ENCODE measurements at regions not wholly inside any gene's neighbourhood (a gene's known extent, or its start where the extent isn't known, plus 50 kb on each side); places are given as distances from the start of the nearest gene placed in this dataset.

DNA sequence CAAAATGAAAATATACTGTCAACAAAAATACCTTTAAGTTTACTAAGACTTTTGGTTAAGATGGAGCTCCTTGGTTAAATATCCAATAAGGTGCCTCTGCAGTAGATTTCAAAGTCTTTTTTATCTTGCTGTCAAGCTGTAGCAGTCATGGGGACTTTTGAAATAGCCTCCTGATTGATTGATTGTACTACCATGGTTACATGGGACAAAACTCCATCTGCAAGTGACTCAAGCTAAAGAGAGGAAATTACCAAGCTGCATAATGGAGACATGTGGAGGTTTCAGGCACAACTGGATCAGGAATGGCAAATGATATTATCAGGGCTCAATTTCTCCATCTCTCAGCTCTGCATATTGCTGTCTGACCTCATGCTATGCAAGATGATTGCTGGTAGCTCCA, 73.4 kb upstream of the ST8SIA3 start:
- FAIRE-seq (no peak), DNase-seq (ENCODE audit: low read depth) (no peak)
- no peaks in the 10 kb centered on the region for H3K27me3 ChIP-seq (ENCODE audit: insufficient read depth, low read length)
- peaks cover 26% of the 10 kb centered on the region for H3K27me3 Mint-ChIP-seq (ENCODE audit: low read depth, unreplicated experiment)
- H4K20me1 ChIP-seq (ENCODE audit: insufficient read depth, low read length): no peaks in the 10 kb centered on the region
- no peaks in the 10 kb centered on the region for H3K4me1 ChIP-seq (ENCODE audit: insufficient read depth, low read length)
- H3K4me1 Mint-ChIP-seq (ENCODE audit: low read depth, unreplicated experiment): no peaks in the 10 kb centered on the region
- peaks cover 6% of the 10 kb centered on the region for H3K9me3 Mint-ChIP-seq (ENCODE audit: unreplicated experiment)
- H3K27ac Mint-ChIP-seq (ENCODE audit: unreplicated experiment): no peak overlapping the region
- no peak overlapping the region for H3K4me2 ChIP-seq (ENCODE audit: low read length)
- H3K4me3 Mint-ChIP-seq (ENCODE audit: unreplicated experiment): no peak overlapping the region
- H2AFZ ChIP-seq (ENCODE audit: low read depth, low read length): no peak overlapping the region
- H3K36me3 Mint-ChIP-seq (ENCODE audit: low read depth, unreplicated experiment): no peaks in the 10 kb centered on the region
- H3K9me3 ChIP-seq (ENCODE audit: insufficient read depth, low read depth, low read length): no peaks in the 10 kb centered on the region
- no peak overlapping the region for H3K9ac ChIP-seq (ENCODE audit: low read length)
- no peak for TF ChIP-seq CTCF (IDR thresholded peaks at IDR 0.05; ENCODE audit: insufficient read depth, low read depth, low read length)
- TF ChIP-seq EZH2 (IDR thresholded peaks at IDR 0.05; ENCODE audit: insufficient read depth, low read length): no peak
- no peak overlapping the region for H3K4me3 ChIP-seq (ENCODE audit: insufficient read depth, low read depth, low read length)
- no peaks in the 10 kb centered on the region for H3K79me2 ChIP-seq (ENCODE audit: insufficient read depth, low read length)
- no peak overlapping the region for H3K27ac ChIP-seq (ENCODE audit: low read depth, low read length)
- H3K36me3 ChIP-seq (ENCODE audit: insufficient read depth, low read length): no peaks in the 10 kb centered on the region

DNA sequence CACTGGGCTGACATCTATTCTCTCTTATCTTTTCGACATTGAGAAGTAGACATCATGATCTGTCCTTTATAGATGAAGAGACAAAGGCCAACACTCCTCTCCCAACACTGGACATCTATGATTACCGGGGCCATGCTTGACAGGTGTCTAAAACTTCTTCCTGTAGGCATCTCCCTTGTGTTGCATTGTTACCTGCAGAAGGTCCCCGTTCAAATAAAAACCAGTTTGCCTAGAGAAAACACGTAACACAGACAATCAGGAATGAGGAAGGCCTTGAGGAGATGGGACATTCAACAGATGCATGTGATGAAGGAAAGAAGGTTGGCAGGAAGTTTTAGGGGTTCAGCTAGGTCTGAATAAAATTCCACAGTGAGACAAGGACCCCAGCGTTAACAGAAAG, 70.8 kb upstream of the ST8SIA3 start:
- no peak overlapping the region for H3K27ac ChIP-seq (ENCODE audit: low read depth, low read length)
- Mint-ChIP-seq H3K36me3 (ENCODE audit: low read depth, unreplicated experiment) (no peaks in the 10 kb centered on the region), H3K4me3 (ENCODE audit: unreplicated experiment) (no peak overlapping the region), H3K9me3 (ENCODE audit: unreplicated experiment) (peaks cover 6% of the 10 kb centered on the region), H3K27ac (ENCODE audit: unreplicated experiment) (no peak overlapping the region), H3K27me3 (ENCODE audit: low read depth, unreplicated experiment) (peaks cover 12% of the 10 kb centered on the region), H3K4me1 (ENCODE audit: low read depth, unreplicated experiment) (no peaks in the 10 kb centered on the region)
- no peak overlapping the region for H2AFZ ChIP-seq (ENCODE audit: low read depth, low read length)
- no peak overlapping the region for H3K9ac ChIP-seq (ENCODE audit: low read length)
- no peaks in the 10 kb centered on the region for H3K79me2 ChIP-seq (ENCODE audit: insufficient read depth, low read length)
- no peaks in the 10 kb centered on the region for H3K36me3 ChIP-seq (ENCODE audit: insufficient read depth, low read length)
- DNase-seq (ENCODE audit: low read depth) (no peak), FAIRE-seq (no peak)
- no peaks in the 10 kb centered on the region for H3K4me1 ChIP-seq (ENCODE audit: insufficient read depth, low read length)
- no peaks in the 10 kb centered on the region for H3K27me3 ChIP-seq (ENCODE audit: insufficient read depth, low read length)
- H3K4me3 ChIP-seq (ENCODE audit: insufficient read depth, low read depth, low read length): no peak overlapping the region
- no peak overlapping the region for H3K4me2 ChIP-seq (ENCODE audit: low read length)
- H4K20me1 ChIP-seq (ENCODE audit: insufficient read depth, low read length): no peaks in the 10 kb centered on the region
- H3K9me3 ChIP-seq (ENCODE audit: insufficient read depth, low read depth, low read length): no peaks in the 10 kb centered on the region
- TF ChIP-seq CTCF (IDR thresholded peaks at IDR 0.05; ENCODE audit: insufficient read depth, low read depth, low read length) (no peak), EZH2 (IDR thresholded peaks at IDR 0.05; ENCODE audit: insufficient read depth, low read length) (no peak)

- H3K9me3 Mint-ChIP-seq (ENCODE audit: unreplicated experiment): peaks cover 3% of the 10 kb centered on the region
Measured at GRCh38 chr18:57286949-57287348, 65.4 kb upstream of the ST8SIA3 start.

More at GRCh38 chr18:57286949-57287348, 65.4 kb upstream of the ST8SIA3 start:
- TF ChIP-seq CTCF (IDR thresholded peaks at IDR 0.05; ENCODE audit: insufficient read depth, low read depth, low read length): no peak
- TF ChIP-seq EZH2 (IDR thresholded peaks at IDR 0.05; ENCODE audit: insufficient read depth, low read length): no peak
- Histone ChIP-seq H3K9ac (ENCODE audit: low read length) (no peak overlapping the region), H3K4me3 (ENCODE audit: insufficient read depth, low read depth, low read length) (no peak overlapping the region), H3K27ac (ENCODE audit: low read depth, low read length) (no peak overlapping the region), H3K4me1 (ENCODE audit: insufficient read depth, low read length) (no peaks in the 10 kb centered on the region), H2AFZ (ENCODE audit: low read depth, low read length) (no peak overlapping the region), H4K20me1 (ENCODE audit: insufficient read depth, low read length) (no peaks in the 10 kb centered on the region), H3K36me3 (ENCODE audit: insufficient read depth, low read length) (no peaks in the 10 kb centered on the region), H3K79me2 (ENCODE audit: insufficient read depth, low read length) (no peaks in the 10 kb centered on the region), H3K27me3 (ENCODE audit: insufficient read depth, low read length) (no peaks in the 10 kb centered on the region), H3K9me3 (ENCODE audit: insufficient read depth, low read depth, low read length) (peaks cover 3% of the 10 kb centered on the region), H3K4me2 (ENCODE audit: low read length) (no peak overlapping the region)
- Mint-ChIP-seq H3K4me1 (ENCODE audit: low read depth, unreplicated experiment) (no peaks in the 10 kb centered on the region), H3K27me3 (ENCODE audit: low read depth, unreplicated experiment) (peaks cover 4% of the 10 kb centered on the region), H3K27ac (ENCODE audit: unreplicated experiment) (no peak overlapping the region), H3K36me3 (ENCODE audit: low read depth, unreplicated experiment) (no peaks in the 10 kb centered on the region), H3K4me3 (ENCODE audit: unreplicated experiment) (no peak overlapping the region)
- DNase-seq (ENCODE audit: low read depth): no peak
- FAIRE-seq: no peak
